WTC11 (cell line): ENCODE measurements at regions not wholly inside any gene's neighbourhood (a gene's known extent, or its start where the extent isn't known, plus 50 kb on each side); places are given as distances from the start of the nearest gene placed in this dataset.

ENCODE experiments used
- ATAC-seq: fragments of 200-7000 bp; cut with Tn5 transposase; 2 replicates; pipeline ENCODE4 v1.10.0; 2021; ENCODE audit warnings: mild to moderate bottlenecking, moderate library complexity
- CTCF ChIA-PET: fragments of 300-600 bp; sonication (Branson Sonifier 250); formaldehyde crosslinking; loops from one replicate; lab custom pipeline; 2021; ENCODE audit warnings: antibody characterized with exemption; lab: Charles Lee
- POLR2A ChIA-PET: fragments of 350-600 bp; sonication (Branson Sonifier 250); formaldehyde crosslinking; loops from one replicate; lab custom pipeline; 2021; ENCODE audit warnings: antibody characterized with exemption; lab: Charles Lee
- DNase-seq: peaks from one replicate; pipeline ENCODE4 v3.0.0; 2021; ENCODE audit warnings: low spot score
- H3K27ac Mint-ChIP-seq: 2 replicates; pipeline ENCODE4 v1.8.0; 2021; ENCODE audit warnings: mixed read lengths
- H3K27me3 Mint-ChIP-seq: 2 replicates; pipeline ENCODE4 v1.8.0; 2021; ENCODE audit warnings: low read depth, mild to moderate bottlenecking, moderate library complexity, mixed read lengths
- H3K36me3 Mint-ChIP-seq: 2 replicates; pipeline ENCODE4 v1.8.0; 2021; ENCODE audit warnings: mixed read lengths
- H3K4me1 Mint-ChIP-seq: 2 replicates; pipeline ENCODE4 v1.8.0; 2022; ENCODE audit warnings: mixed read lengths
- H3K4me3 Mint-ChIP-seq: 2 replicates; pipeline ENCODE4 v1.8.0; 2021; ENCODE audit warnings: mild to moderate bottlenecking, moderate library complexity, mixed read lengths
- H3K9me3 Mint-ChIP-seq: 2 replicates; pipeline ENCODE4 v1.8.0; 2021; ENCODE audit warnings: mixed read lengths
- ATF1 ChIP-seq: sonication (generic); formaldehyde crosslinking; IDR thresholded peaks from 2 replicates; pipeline ENCODE4 v1.8.1; 2023; ENCODE audit warnings: mild to moderate bottlenecking, moderate library complexity, missing genetic modification reagents
- CBFB ChIP-seq: sonication (generic); formaldehyde crosslinking; IDR thresholded peaks from 2 replicates; pipeline ENCODE4 v1.8.1; 2022; ENCODE audit warnings: mild to moderate bottlenecking, low read depth, missing genetic modification reagents
- E2F1 ChIP-seq: sonication (generic); formaldehyde crosslinking; IDR thresholded peaks from 2 replicates; pipeline ENCODE4 v1.8.0; 2022; ENCODE audit warnings: mild to moderate bottlenecking, missing genetic modification reagents
- ETV6 ChIP-seq: sonication (generic); formaldehyde crosslinking; IDR thresholded peaks from 2 replicates; pipeline ENCODE4 v1.8.1; 2022; ENCODE audit warnings: mild to moderate bottlenecking, missing genetic modification reagents
- FOXP1 ChIP-seq: sonication (generic); formaldehyde crosslinking; IDR thresholded peaks from 2 replicates; pipeline ENCODE4 v1.8.0; 2022; ENCODE audit warnings: missing genetic modification reagents, mild to moderate bottlenecking, moderate library complexity, borderline replicate concordance
- FOXP4 ChIP-seq: sonication (generic); formaldehyde crosslinking; IDR thresholded peaks from 2 replicates; pipeline ENCODE4 v1.8.0; 2022; ENCODE audit warnings: mild to moderate bottlenecking, missing genetic modification reagents
- JAZF1 ChIP-seq: fragments of 250-450 bp; sonication (Bioruptor Pico); IDR thresholded peaks from 2 replicates; pipeline ENCODE4 v1.9.0; 2021; ENCODE audit warnings: moderate library complexity, mild to moderate bottlenecking, inconsistent platforms
- JUN ChIP-seq: sonication (generic); formaldehyde crosslinking; IDR thresholded peaks from 2 replicates; pipeline ENCODE4 v1.8.0; 2023; ENCODE audit warnings: mild to moderate bottlenecking, missing genetic modification reagents
- KAT7 ChIP-seq: sonication (generic); formaldehyde crosslinking; IDR thresholded peaks from 2 replicates; pipeline ENCODE4 v1.8.1; 2023; ENCODE audit warnings: missing genetic modification reagents, mild to moderate bottlenecking, borderline replicate concordance
- MXD4 ChIP-seq: fragments of 250-450 bp; sonication (Bioruptor Pico); IDR thresholded peaks from 2 replicates; pipeline ENCODE4 v1.8.0; 2021; ENCODE audit warnings: mild to moderate bottlenecking, moderate library complexity, borderline replicate concordance
- NFATC4 ChIP-seq: fragments of 250-450 bp; sonication (Bioruptor Pico); IDR thresholded peaks from 2 replicates; pipeline ENCODE4 v1.9.0; 2021; ENCODE audit warnings: mild to moderate bottlenecking
- RELA ChIP-seq: sonication (generic); formaldehyde crosslinking; IDR thresholded peaks from 2 replicates; pipeline ENCODE4 v1.8.1; 2022; ENCODE audit warnings: missing genetic modification reagents, mild to moderate bottlenecking, borderline replicate concordance
- RORB ChIP-seq: fragments of 250-450 bp; sonication (Bioruptor Pico); IDR thresholded peaks from 2 replicates; pipeline ENCODE4 v1.9.0; 2021; ENCODE audit warnings: mild to moderate bottlenecking
- STAT6 ChIP-seq: sonication (generic); formaldehyde crosslinking; conservative IDR thresholded peaks from 2 replicates; pipeline ENCODE4 v1.8.1; 2023; ENCODE audit warnings: mild to moderate bottlenecking, low read depth, missing genetic modification reagents, moderate library complexity
- TEAD1 ChIP-seq: sonication (generic); formaldehyde crosslinking; IDR thresholded peaks from 2 replicates; pipeline ENCODE4 v1.8.0; 2022; ENCODE audit warnings: mild to moderate bottlenecking, missing genetic modification reagents
- TEAD4 ChIP-seq: sonication (generic); formaldehyde crosslinking; IDR thresholded peaks from 2 replicates; pipeline ENCODE4 v1.8.0; 2022; ENCODE audit warnings: mild to moderate bottlenecking, missing genetic modification reagents
- ZNF138 ChIP-seq: sonication (generic); formaldehyde crosslinking; conservative IDR thresholded peaks from 2 replicates; pipeline ENCODE4 v1.8.1; 2022; ENCODE audit warnings: mild to moderate bottlenecking, moderate library complexity, missing genetic modification reagents
- ZNF317 ChIP-seq: sonication (generic); formaldehyde crosslinking; IDR thresholded peaks from 2 replicates; pipeline ENCODE4 v1.8.1; 2023; ENCODE audit warnings: low read depth, mild to moderate bottlenecking, moderate library complexity, missing genetic modification reagents, borderline replicate concordance
- TF ChIP-seq, protein P1 (sequence below): sonication (generic); formaldehyde crosslinking; IDR thresholded peaks from 2 replicates; pipeline ENCODE4 v1.8.0; 2022; ENCODE audit warnings: missing genetic modification reagents

DNA sequence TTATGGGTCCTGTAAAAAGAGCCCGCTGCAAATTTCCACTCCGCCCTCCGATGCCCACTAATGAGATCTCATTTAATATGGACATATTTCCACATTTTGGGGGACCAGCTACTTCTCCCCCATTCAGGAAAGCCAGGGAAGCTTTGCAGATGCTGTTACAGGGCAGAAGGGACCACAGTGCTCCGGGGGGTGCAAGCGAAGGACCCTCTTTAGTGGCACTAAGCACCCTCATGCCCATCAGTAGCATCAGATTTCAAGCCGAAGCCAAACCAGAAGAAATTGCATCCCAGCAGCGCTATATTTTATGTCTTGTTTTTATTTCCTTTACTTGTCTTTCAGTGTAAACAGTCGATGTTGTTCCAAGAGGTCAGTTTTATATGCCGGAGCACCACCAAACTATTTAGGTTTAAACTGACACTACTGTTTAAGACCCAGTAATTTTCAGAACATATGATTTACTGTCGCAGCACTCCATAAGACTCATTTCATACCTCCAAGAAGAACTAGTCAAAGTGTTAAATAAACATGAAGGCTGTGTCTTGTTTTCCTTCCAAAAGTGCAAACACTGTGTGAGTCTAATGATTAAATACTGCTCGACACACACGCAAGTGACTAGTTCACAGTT lies 122.2 kb upstream of the MGMT start (continued):
- TF ChIP-seq, protein P1, sequence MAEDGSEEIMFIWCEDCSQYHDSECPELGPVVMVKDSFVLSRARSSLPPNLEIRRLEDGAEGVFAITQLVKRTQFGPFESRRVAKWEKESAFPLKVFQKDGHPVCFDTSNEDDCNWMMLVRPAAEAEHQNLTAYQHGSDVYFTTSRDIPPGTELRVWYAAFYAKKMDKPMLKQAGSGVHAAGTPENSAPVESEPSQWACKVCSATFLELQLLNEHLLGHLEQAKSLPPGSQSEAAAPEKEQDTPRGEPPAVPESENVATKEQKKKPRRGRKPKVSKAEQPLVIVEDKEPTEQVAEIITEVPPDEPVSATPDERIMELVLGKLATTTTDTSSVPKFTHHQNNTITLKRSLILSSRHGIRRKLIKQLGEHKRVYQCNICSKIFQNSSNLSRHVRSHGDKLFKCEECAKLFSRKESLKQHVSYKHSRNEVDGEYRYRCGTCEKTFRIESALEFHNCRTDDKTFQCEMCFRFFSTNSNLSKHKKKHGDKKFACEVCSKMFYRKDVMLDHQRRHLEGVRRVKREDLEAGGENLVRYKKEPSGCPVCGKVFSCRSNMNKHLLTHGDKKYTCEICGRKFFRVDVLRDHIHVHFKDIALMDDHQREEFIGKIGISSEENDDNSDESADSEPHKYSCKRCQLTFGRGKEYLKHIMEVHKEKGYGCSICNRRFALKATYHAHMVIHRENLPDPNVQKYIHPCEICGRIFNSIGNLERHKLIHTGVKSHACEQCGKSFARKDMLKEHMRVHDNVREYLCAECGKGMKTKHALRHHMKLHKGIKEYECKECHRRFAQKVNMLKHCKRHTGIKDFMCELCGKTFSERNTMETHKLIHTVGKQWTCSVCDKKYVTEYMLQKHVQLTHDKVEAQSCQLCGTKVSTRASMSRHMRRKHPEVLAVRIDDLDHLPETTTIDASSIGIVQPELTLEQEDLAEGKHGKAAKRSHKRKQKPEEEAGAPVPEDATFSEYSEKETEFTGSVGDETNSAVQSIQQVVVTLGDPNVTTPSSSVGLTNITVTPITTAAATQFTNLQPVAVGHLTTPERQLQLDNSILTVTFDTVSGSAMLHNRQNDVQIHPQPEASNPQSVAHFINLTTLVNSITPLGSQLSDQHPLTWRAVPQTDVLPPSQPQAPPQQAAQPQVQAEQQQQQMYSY (CRISPR knock-in tag) = no peak

DNA sequence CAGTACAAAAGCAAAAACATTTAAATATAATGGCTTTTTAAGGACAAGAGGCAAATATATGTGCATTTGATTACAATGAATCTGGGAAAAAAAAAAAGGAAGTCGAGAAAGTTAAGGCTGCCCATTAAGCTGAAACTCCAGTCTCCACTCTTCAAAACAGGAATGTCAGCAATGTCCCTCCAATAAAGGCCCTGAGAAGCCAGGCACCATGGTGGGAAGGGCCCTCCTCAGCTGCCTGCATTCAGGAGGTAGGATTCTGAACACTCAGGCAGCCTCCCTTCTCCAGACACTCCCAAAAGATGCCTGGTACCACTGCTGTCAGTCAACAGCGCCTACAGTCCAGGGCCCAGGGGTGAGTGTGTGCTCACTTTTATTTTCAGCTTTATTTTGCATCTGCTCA lies 121.3 kb upstream of the MGMT start:
- Mint-ChIP-seq H3K9me3 (no peaks in the 10 kb centered on the region), H3K4me1 (peaks cover 7% of the 10 kb centered on the region), H3K4me3 (no peak overlapping the region), H3K36me3 (no peaks in the 10 kb centered on the region), H3K27me3 (no peaks in the 10 kb centered on the region), H3K27ac (no peak overlapping the region)
- ATAC-seq (peak; percentile 61), DNase-seq (no peak)
- TF ChIP-seq ZNF138 = no peak
- TF ChIP-seq ATF1 (CRISPR knock-in tag) = no peak
- TF ChIP-seq FOXP1 (CRISPR knock-in tag) = no peak
- no peak for TF ChIP-seq MXD4
- no peak for TF ChIP-seq KAT7 (CRISPR knock-in tag)
- TF ChIP-seq TEAD4 (CRISPR knock-in tag) = no peak
- TF ChIP-seq RELA = no peak
- no peak for TF ChIP-seq NFATC4 (CRISPR knock-in tag)
- no peak for TF ChIP-seq JAZF1 (CRISPR knock-in tag)
- no peak for TF ChIP-seq E2F1 (CRISPR knock-in tag)
- TF ChIP-seq ETV6 = no peak
- no peak for TF ChIP-seq JUN (CRISPR knock-in tag)
- POLR2A ChIA-PET = no interaction called here
- CTCF ChIA-PET = interaction anchor here (0.8 kb wide), 1 partner anchor 14 kb away, joined by 4 read pairs; no protein-coding TSS in a partner anchor

- ATAC-seq = no peak
- Mint-ChIP-seq H3K27ac (no peak overlapping the region), H3K36me3 (0 out of 2 replicates have a peak, but pooled peaks cover 3% of the 10 kb centered on the region), H3K27me3 (no peaks in the 10 kb centered on the region), H3K4me3 (no peak overlapping the region), H3K4me1 (peaks cover 3% of the 10 kb centered on the region), H3K9me3 (no peaks in the 10 kb centered on the region)
- DNase-seq = no peak
- POLR2A ChIA-PET = no interaction called here
- CTCF ChIA-PET = no interaction called here
- TF ChIP-seq CBFB (CRISPR knock-in tag) (no peak), RORB (CRISPR knock-in tag) (no peak), MXD4 (no peak), ZNF138 (no peak), STAT6 (CRISPR knock-in tag) (no peak), ZNF317 (CRISPR knock-in tag) (no peak), FOXP4 (CRISPR knock-in tag) (no peak), TEAD1 (CRISPR knock-in tag) (no peak)
- TF ChIP-seq, protein P1 (CRISPR knock-in tag) = no peak
Observed at GRCh38 chr10:129350690-129351089, 116.4 kb upstream of the MGMT start.
